HG03521 (cell line): ENCODE measurements at regions not wholly inside any gene's neighbourhood (a gene's known extent, or its start where the extent isn't known, plus 50 kb on each side); places are given as distances from the start of the nearest gene placed in this dataset.
A peak's percentile ranks its signal among the peaks of the same experiment; 100 is the strongest.

Experiments
- ATAC-seq: cut with Tn5 transposase; IDR thresholded peaks from one replicate; pipeline ENCODE4 v1.9.1; 2021; ENCODE audit warnings: mild to moderate bottlenecking, moderate library complexity; ENCODE audit not compliant: unreplicated experiment

- no peak for ATAC-seq
These were observed 58.1 kb downstream of the TUSC7 start for GRCh38 chr3:116767726-116768125.

GRCh38 chr3:116770815-116771450 is 61.4 kb downstream of the TUSC7 start:
- peak; percentile 96 for ATAC-seq

GRCh38 chr3:116776880-116777785 is 67.6 kb downstream of the TUSC7 start:
- no peak for ATAC-seq

- ATAC-seq = no peak
These were observed 75.6 kb downstream of the TUSC7 start for GRCh38 chr3:116785226-116785625.

GRCh38 chr3:116802651-116803050 is 93.1 kb downstream of the TUSC7 start:
- ATAC-seq = no peak

GRCh38 chr3:116806351-116806750 is 96.8 kb downstream of the TUSC7 start:
- ATAC-seq = no peak

- ATAC-seq = no peak
These were observed 99.1 kb downstream of the TUSC7 start for GRCh38 chr3:116808725-116809124.

GRCh38 chr3:116809208-116809607 is 99.6 kb downstream of the TUSC7 start:
- no peak for ATAC-seq

GRCh38 chr3:116811754-116812153 is 102.2 kb downstream of the TUSC7 start:
- ATAC-seq = no peak

GRCh38 chr3:116812949-116813348 is 103.4 kb downstream of the TUSC7 start:
- ATAC-seq = no peak

GRCh38 chr3:116815321-116815720 is 105.7 kb downstream of the TUSC7 start:
- no peak for ATAC-seq

- no peak for ATAC-seq
These were observed 106.4 kb downstream of the TUSC7 start for GRCh38 chr3:116815831-116816588.

- no peak for ATAC-seq
These were observed 111.8 kb downstream of the TUSC7 start for GRCh38 chr3:116821371-116821770.

GRCh38 chr3:116824208-116824607 is 114.6 kb downstream of the TUSC7 start:
- no peak for ATAC-seq

GRCh38 chr3:116833202-116833601 is 123.6 kb downstream of the TUSC7 start:
- no peak for ATAC-seq

GRCh38 chr3:116834816-116835215 is 125.2 kb downstream of the TUSC7 start:
- ATAC-seq = no peak

- no peak for ATAC-seq
These were observed 126.1 kb downstream of the TUSC7 start for GRCh38 chr3:116835658-116836057.

GRCh38 chr3:116836286-116836685 is 126.7 kb downstream of the TUSC7 start:
- ATAC-seq = no peak

GRCh38 chr3:116837483-116837882 is 127.9 kb downstream of the TUSC7 start:
- ATAC-seq = no peak

- ATAC-seq = no peak
These were observed 131.6 kb downstream of the TUSC7 start for GRCh38 chr3:116841003-116841735.
